ENCODE measurements at regions not wholly inside any gene's neighbourhood (a gene's known extent, or its start where the extent isn't known, plus 50 kb on each side); places are given as distances from the start of the nearest gene placed in this dataset.

- no peak for DNase-seq (ENCODE audit: low spot score)
These were observed 226.6 kb upstream of the TLE3 start for GRCh38 chr15:70324001-70324974.

- no peak for DNase-seq (ENCODE audit: low spot score)
These were observed 225.6 kb upstream of the TLE3 start for GRCh38 chr15:70323111-70323851.

DNA sequence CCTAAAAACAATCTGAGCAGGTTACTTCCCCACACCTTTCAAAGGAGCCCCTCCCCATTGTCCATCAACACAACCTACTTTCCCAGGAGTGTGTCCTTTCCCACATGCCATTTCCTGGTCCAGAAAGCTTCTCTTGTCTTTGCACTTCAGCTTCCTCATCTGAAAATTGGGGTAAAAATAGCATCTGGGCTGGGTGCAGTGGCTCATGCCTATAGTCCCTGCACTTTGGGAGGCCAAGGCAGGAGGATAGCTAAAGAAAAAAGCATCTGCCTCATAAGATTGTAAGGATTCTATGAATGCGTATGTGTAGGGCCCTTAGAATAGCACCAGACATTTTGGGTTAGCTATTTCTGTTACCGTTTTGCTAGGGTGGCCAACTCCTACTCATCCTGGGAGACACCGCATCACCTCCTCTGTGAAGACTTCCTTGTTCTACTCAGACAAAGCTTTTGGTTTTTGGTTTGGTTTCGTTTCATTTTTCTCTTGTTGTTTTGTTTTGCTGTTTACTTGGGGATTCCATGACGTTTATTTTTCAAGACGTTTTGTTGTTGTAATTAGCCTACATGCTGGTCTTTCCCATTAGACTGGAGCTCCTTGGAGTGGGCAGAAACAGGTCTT is 224.4 kb upstream of the TLE3 start:
- DNase-seq (ENCODE audit: low spot score), result no peak

DNA sequence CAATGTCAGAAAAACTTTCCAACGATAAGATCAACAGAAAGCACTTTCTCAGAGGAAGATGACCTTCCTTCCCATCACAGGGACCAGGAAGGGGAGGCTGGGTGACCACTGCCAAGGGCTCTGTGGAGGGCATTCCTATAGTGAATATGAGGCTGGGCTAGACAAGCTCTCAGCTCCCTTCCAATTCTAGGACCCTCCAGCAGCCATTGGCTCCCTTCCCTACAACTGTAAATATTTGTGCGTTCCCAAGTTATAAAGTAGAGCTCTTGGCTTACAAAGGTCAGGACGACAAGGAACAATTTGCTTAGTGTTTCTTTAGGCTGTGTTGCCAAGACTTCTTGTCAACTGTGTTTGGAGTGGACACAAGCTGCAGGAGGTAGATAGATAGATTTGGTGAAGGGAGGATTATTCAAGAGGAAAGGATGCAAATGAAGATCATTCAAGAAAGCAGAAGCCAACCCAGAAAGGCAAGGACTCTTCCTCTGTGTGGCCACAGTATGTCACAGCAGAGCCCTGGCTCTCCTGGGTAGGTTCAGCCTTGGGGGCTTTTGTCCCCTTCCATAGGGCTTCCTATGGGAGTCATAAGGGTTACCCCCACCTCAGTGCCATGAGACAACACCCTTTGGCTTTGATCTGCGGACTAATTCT is 223.6 kb upstream of the TLE3 start:
- no peak for DNase-seq (ENCODE audit: low spot score)

GRCh38 chr15:70320482-70320881 is 222.8 kb upstream of the TLE3 start:
- no peak for DNase-seq (ENCODE audit: low spot score)

- DNase-seq (ENCODE audit: low spot score), result no peak
These were observed 222.4 kb upstream of the TLE3 start for GRCh38 chr15:70320077-70320476.

DNA sequence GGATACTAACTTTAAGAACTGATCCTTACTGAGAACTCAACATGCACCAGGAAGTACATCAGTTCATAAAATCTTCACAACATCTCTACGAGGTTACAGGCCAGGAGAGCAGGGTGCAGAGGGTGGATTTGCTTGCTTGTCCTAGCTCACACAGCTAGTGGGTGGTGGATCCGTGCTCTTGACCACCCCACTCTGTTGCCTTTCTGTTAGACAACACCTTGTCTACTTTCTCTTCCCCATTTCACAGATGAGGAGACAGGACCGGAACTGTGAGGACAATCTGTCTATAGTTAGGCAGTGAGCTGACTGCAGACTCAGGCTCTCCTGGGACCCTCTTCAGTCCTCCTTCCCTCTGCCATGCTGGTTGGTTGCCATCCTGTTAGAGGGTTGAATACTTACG is 221.7 kb upstream of the TLE3 start:
- DNase-seq (ENCODE audit: low spot score), result no peak

DNA sequence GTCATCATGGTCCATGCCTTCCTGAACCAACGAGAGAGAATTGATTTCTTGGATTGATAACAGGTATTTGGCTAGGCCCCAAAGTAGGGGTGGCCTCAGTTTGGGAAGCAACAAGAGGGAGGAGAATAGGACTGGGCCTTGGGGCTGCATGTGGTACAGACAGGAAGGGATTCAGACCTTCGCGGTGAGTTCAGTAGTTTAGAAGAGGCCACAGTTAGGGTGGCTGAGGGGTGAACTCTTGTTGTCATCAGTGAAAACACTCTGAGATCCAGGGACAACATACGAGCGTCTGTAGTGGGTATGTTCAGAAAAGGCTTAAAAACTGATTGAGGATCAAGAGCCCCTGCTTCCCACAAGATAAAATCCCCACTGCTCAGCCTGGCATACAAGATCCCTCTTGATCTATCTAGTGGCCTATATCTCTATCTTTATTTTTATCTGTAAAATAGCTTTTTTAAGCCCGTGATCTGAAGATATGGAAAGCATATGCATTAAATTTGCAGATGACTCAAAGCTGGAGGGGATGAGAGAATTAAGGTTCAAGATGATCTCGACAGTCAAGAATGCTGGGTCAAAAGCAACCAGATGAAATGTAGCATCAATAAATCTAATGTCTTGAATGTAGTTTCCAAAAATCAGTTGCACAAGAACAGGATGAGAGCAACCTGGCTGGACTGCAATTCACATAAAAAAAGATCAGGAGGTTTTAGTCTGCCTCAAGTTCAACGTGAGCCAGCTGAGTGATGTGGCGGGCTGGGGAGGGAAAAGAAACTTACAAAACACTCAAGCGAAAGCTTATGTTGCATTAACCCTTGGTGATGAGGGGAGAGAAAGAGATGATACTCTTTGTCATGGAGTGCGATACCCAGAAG is 221.1 kb upstream of the TLE3 start:
- no peak for DNase-seq (ENCODE audit: low spot score)

GRCh38 chr15:70316059-70316600 is 218.4 kb upstream of the TLE3 start:
- DNase-seq (ENCODE audit: low spot score), result no peak

GRCh38 chr15:70315431-70315830 is 217.7 kb upstream of the TLE3 start:
- no peak for DNase-seq (ENCODE audit: low spot score)

GRCh38 chr15:70314688-70315087 is 217.0 kb upstream of the TLE3 start:
- DNase-seq (ENCODE audit: low spot score), result no peak

GRCh38 chr15:70314018-70314354 is 216.3 kb upstream of the TLE3 start:
- DNase-seq (ENCODE audit: low spot score), result no peak

- no peak for DNase-seq (ENCODE audit: low spot score)
These were observed 215.6 kb upstream of the TLE3 start for GRCh38 chr15:70313099-70314017.

GRCh38 chr15:70311821-70312220 is 214.1 kb upstream of the TLE3 start:
- DNase-seq (ENCODE audit: low spot score), result no peak

- no peak for DNase-seq (ENCODE audit: low spot score)
These were observed 212.0 kb upstream of the TLE3 start for GRCh38 chr15:70309716-70310115.

DNA sequence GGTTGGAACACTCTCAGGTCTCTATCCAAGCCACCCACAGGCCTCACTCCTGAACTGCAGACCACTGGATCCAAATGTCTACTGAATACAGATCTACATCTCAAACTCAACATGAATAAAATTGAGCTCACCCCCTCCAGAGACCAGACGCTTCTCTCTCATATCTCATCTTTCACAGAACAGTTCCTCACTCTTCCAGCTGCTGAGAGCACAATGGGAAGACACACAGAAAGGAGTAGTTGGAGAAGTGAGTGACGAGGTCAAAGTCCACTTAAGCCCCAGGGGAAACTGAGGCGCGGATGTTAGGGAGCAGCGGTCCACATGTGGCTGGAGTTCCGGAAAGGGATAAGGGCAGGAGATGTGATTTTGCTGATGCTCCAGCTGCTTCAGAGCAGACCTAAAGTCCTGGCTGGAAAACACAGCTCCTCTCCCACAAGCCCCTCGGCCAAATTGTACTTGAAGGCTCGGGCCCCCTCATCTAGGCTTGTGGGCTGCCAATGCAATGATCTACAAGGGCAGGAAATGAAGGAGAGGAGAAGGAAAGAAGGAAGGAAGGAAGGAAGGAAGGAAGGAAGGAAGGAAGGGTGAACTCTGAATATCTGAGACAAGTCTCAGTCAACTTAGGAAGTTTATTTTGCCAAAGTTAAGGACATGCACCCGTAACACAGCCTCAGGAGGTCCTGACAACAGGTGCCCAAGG is 211.2 kb upstream of the TLE3 start:
- DNase-seq (ENCODE audit: low spot score), result no peak

DNA sequence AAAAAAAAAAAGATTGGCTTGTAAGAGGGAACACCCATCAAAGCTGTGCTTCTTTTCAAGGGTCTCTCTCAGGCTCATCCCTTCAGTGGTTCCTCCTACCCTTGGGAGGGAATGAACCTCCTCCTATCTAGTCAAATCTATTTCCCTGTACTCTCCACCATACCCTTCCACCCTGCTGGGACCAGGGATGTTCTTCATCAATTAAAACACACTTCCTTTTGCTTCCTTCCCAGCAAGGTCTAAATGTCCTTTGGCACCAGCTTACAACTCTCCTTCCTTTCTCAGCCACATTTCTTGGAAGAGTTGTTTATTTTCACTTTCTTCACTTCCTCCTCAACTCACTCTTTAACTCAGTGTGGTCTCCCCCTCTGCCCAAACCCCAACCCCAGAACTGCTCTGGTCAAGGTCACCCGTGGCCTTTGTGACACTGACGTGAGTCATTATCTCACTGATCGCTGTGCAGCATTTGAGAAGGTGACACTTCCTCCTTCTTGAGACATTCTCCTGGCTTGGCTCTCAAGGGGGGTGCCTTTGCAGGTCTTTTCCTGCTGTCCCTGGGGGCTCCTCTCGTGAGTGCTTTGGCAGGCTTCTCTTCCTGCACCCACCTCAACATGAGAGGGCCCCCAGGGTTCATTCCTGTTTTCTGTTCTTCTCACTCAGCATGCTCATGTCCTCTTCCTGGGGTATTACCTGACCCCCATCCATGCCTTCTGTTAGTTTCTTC is 210.5 kb upstream of the TLE3 start:
- no peak for DNase-seq (ENCODE audit: low spot score)

DNA sequence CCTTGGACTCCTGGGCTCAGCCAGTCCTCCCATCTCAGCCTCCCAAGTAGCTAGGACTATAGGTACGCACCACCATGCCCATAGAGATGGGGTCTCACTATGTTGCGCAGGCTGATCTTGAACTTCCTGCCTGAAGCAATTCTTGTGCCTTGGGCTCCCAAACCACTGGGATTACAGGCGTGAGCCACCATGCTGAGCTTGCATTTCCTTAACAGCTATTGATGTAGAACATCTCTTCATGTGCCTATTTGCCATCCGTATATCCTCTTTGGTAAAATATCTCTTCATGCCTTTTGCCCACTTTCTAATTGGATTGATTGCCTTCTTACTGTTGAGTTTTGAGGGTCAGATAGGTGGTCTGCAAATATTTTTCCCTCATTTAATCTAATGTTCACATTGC is 208.9 kb upstream of the TLE3 start:
- no peak for DNase-seq (ENCODE audit: low spot score)

DNA sequence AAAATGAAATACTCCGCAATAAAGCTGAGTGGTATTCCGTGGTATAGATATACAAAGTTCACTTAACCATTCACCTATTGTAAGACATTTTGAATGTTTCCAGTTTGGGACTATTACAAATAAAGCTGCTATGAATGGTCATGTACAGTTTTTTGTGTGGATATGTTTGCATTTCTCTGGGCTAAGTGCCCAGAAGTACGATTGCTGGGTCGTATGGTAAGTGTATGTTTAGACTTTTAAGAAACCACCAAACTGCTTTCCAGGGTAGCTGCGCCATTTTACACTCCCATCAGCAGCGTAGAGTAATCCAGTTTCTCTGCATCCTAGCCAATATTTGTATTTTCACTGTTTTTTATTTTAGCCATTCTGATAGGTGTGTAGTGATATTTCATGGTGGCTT is 208.4 kb upstream of the TLE3 start:
- no peak for DNase-seq (ENCODE audit: low spot score)
